ENCODE measurements at regions not wholly inside any gene's neighbourhood (a gene's known extent, or its start where the extent isn't known, plus 50 kb on each side); places are given as distances from the start of the nearest gene placed in this dataset.

DNA sequence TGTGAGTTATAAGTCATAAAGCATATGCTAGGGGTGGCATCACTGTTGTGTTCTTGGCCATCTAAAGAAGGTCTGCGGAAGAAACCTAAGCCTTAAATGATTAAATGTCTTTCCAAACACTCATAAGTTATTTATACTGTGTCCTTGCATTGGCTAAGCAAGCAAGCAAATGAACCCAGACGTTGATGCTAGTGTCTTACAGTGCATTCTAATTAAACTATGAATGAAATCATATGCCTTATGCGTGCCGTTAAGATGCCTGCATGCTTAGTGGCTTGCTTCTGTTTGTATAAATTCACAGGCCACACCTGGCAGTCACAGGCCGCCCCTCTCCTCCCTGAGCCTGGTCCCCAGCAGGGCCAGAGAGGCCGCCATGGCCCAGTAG is 49.9 kb downstream of the RIN2 start:
- DNase-seq (ENCODE audit: low read depth in 1 of 2, low spot score in 1 of 2) = no peak

DNA sequence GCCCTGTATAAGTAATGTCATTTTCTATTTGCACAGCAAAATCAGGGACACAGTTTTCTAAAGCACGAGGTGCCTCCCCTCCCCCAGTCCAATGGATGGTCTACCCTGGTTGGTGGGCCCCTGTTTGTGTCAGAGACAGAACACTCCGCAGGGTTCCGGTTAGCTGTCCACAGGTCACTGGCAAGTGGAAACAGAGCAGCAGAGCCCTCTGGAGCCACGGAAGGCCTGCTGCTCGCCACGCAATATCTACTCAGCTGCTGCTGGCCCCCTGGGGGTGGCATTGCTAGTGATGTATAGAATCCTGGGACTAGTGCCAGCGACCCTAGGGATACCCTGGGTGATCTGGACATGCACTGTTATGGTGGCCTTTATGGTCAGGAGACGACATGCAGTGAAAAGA is 50.4 kb downstream of the RIN2 start:
- DNase-seq (ENCODE audit: low read depth in 1 of 2, low spot score in 1 of 2) = no peak

DNA sequence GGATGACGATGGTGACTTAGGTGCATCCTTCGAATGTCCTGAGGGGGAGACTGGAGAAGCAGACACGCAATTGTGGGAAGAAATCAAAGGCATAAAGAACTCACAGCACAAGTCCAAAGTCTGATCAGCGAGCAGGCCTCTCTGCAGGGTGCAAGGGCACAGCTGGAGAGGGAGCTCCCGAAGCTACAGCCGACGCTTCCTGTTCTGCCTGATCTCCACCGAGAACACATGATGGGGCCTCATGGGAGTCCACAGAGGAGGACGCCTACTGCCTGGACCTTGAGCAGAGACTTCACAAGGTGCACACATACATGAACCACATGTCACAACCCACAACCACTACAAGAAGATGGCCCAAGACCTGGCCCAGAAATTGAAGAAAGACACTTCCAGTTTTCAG is 51.4 kb downstream of the RIN2 start:
- no peak for DNase-seq (ENCODE audit: low read depth in 1 of 2, low spot score in 1 of 2)

DNA sequence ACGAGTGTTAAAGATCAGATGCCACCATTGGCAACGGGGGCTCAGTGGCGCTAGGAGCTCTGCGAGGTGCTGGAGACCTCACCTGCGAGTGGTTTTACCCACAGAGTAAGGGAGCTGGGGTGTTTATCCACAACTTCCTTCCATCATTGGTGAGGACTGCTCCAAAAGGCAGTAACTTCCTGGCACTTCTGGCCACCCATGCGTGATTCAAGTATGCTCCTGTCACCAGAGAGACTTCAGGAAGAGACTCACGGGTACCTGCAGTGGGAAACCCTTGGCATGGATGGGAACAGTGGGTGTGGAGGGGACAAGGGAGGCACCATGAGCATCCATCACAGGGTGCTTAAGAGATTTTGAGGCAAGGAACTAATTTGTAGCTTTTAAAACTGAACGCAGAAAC is 53.2 kb downstream of the RIN2 start:
- DNase-seq (ENCODE audit: low read depth in 1 of 2, low spot score in 1 of 2) = no peak

DNA sequence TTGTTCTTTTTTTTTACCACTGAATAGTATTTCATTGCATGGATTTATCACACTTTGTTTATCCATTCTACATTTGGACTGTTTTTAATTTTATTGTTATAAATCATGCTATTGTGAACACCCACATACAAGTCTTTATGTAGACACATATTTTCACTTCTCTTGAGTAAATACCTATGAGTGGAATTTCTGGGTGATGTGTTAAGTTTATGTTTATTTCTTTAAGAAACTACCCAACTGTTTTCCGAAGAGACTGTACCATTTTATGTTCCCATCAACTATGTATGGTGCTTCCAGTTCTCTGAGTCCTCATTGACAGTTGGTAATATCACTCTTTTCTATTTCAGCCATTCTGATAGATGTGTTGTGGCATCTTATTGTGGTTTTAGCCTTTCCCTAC is 54.0 kb downstream of the RIN2 start:
- DNase-seq (ENCODE audit: low read depth in 1 of 2, low spot score in 1 of 2) = no peak

DNA sequence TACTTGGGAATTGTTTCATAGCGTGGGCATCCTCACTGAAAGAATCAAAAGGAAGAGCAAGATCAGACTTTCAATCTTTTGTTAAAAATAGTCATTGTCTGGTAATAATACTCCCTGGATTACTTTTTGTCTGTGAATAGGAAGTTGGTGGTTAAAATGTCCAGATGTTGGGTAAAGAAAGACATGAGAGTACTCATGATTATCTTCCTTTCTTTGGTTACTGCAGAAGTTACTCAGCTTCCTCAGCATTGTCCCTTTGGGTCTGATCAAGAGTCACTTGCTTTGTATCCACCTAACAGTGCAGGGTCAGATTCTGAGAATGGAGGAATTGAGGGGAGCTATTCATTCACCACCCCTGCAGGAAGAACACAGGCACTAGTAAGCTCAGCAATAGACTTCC is 54.6 kb downstream of the RIN2 start:
- no peak for DNase-seq (ENCODE audit: low read depth in 1 of 2, low spot score in 1 of 2)

DNA sequence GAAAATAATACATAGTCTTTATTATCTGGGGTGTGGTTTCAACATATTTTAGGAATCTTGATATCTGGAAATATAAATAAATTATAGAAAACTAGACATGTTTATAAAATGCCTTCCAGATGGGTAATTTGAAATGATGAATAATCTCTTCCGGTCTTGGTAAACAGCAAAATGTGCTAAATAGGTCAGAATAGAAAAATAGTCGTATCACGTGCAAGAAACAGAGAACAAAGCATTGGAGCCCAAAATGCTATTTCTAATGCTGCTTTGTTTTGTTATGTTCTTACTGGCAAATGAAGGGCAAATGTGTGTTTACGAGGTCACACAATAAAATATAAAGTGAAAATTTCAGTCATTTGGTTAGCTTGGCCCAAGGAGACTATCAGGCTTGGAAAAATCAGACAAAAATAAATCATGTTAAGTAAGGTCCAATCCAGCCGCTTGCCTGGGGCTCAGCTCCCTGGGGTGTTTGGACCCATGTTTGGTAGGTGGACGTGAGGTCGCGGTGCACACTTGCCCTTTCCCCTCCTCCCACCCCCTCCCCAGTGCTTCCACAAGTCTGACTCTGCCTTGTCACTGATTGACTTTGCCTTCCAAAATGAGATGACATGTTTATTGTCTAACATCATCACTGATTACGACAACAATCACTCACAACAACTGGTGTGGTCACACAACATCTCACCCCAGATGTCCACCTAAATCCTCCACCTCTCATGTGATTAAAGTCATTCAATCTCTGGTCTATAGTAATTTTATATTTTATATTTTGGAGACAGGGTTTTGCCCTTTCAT is 56.0 kb downstream of the RIN2 start:
- DNase-seq (ENCODE audit: low read depth in 1 of 2, low spot score in 1 of 2) = no peak

DNA sequence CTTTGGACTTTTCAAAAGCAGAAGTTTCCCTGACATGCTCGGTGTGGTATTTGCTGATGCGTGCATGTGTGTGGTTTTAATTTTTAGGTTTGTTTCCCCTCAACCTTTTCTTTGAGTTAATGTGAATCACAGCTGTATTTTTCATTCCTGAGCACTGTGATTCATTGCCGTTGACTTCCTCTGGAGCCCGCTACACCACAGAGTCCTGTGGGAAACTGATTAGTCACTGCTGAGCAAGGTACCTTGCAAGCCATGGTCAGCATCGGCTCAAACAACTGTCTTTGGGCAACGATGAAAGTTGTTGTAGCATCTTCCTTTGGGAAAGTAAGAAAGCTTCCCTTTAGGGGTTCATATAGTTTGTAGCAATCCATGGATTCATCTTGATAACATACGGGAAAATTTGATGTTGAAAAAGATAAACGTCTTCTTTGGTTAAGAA is 57.5 kb downstream of the RIN2 start:
- DNase-seq (ENCODE audit: low read depth in 1 of 2, low spot score in 1 of 2) = no peak

DNA sequence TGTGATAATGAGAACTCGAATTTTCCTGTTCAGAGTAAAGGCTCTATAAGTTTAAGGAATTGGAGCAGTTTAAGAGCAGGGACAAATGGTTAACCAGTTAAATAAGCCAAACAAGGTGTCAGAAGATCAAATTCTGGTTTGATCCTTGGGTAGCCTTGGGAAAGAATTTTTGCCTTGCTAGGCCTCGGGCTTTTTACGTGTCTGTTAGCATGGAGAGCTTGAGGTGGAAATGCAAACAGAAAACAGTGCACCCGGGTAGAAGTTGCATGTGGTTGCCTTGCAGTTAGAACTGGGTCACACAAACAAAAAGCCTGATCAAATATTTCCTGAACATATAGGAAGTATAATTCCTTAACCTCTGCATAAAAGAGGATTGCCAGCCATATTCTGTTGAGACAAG is 58.3 kb downstream of the RIN2 start:
- no peak for DNase-seq (ENCODE audit: low read depth in 1 of 2, low spot score in 1 of 2)

DNA sequence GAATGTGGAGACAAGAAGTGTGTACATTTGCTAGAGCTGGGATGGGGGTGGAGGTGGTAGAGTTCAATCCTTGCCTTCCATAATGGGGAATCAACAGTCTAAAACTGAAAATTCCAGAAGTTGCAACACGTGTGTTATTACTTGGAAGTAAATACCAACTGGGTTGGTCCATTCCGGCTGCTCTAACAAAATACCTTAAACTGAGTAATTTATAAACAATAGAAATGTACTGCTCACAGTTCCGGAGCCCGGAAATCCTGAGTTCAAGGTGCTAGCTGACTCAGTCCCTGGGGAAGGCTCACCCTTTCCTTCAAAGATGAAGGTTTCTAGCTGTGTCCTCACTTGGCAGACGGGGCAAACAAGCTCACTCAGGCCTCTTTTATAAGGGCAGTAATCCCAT is 59.0 kb downstream of the RIN2 start:
- DNase-seq (ENCODE audit: low read depth in 1 of 2, low spot score in 1 of 2) = no peak

DNA sequence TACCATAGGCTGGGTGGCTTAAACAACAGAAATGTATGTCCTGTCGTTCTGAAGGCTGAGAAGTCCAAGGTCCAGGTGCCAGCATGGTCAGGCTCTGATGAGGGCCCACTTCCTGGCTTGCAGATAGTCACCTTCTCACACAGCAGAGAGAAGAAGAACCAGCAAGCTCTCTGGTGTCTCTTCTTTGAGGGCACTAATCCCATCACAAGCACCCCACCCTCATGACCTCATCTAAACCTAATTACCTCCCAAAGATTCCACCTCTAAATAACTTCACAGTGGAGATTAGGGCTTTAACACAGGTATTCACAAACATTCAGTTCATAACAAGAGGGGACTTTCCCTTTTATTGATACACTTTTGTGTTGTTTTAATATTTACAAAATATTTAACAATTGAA is 61.1 kb downstream of the RIN2 start:
- no peak for DNase-seq (ENCODE audit: low read depth in 1 of 2, low spot score in 1 of 2)

DNA sequence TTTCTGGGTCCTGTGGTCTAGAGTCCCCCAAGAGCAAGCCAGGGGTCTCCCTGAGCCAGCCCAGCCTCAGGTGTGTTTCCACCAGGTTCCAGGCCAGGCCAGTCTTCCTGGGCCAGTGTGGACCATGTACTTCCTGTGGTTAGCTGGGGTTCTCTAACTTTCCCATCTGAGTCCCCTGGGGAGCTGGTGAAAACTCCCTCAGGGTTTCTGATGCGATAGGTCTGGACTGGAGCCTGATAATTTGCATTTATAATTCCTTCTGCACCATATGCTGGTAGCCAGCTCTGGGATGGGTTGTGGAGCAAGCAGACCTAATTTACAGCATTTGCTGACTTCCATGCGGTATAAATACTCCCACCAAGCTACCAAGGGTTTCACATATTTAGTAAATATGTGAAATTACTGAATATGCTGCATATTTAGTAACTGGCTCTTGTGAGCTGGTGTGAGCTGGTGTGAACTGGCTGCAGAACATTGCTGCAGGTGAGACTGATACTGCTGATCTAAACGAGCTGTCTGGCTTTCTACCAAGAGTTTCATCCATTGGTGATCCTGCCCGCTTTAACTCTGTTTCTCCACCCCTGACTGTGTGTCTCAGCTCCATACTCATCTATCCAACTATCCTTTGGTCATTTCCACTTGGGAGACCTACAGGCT is 62.6 kb downstream of the RIN2 start:
- DNase-seq (ENCODE audit: low read depth in 1 of 2, low spot score in 1 of 2) = no peak

DNA sequence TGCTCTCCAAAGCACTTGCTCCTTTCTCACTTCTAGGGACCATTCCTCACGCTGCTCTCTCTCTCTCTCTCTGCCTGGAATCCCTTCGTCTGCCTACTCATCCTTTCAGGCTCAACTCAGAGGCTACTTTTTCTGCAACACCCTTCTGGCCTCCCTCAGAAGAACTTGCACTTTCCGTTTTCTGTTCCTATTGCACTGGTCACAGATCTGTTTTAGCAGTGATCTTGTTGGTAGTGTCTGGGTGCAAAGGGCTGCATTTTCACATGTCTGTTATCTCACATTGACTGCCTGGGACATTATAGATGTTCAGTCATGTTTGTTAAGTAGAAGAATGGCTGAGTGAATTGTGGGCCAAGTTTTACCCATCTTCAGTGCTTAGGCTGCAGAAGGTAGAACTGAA is 63.5 kb downstream of the RIN2 start:
- DNase-seq (ENCODE audit: low read depth in 1 of 2, low spot score in 1 of 2) = no peak

DNA sequence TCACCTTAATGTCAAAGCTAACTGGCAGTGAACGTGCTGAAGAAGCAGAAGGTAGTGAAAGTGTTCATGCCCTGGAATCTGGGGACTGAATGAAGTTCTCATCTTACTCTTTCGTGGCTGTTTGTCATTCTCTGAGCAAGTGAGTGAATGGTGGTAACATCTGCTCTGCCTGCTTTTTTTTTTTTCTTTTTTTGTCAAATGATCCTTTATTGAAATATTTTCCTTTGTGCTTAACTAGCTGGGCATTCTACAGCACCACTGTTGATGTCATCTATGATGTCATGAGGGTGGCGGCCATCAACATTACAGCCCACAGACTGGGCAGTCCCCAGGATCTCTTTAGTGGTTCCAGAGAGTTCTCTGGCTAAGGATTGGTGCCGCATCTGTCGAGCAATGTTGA is 65.2 kb downstream of the RIN2 start:
- DNase-seq (ENCODE audit: low read depth in 1 of 2, low spot score in 1 of 2) = no peak

DNA sequence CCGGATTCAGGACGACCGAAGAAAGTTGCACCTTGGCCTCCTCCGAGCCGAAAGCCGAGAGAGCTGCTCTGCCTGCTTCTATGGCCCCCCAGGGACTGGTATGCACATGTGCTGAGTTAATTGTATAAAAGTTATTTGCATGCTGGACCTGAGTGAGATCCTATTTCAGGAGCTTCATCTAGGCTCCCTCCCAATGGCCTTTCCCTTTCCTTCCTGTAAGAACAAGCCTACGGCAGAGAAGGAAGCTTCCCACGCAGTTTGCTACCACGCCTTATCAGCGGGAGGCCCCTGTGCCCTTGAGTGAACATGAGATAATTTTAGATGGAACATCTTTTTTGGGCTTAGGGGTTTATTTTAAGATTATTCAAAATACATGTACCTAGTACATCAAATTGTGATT is 65.9 kb downstream of the RIN2 start:
- no peak for DNase-seq (ENCODE audit: low read depth in 1 of 2, low spot score in 1 of 2)

DNA sequence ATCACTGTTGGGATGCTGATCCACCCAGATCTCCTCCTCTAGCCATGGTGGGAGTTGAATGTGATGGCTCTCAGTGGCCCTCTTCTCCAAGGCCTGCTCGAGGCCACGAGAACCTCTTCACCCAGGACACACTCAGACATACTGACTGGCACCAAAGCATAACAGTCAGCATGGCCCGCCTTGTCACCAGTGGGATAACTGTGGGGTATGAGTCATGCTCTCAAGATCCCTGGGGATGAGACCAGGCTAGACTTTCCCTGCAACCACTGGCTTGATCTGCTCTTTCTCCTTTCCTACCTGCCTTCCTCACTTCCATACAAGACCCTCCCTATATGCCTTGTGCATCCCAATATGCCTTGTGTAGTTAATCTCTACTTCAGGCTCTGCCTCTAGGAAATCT is 66.8 kb downstream of the RIN2 start:
- no peak for DNase-seq (ENCODE audit: low read depth in 1 of 2, low spot score in 1 of 2)

DNA sequence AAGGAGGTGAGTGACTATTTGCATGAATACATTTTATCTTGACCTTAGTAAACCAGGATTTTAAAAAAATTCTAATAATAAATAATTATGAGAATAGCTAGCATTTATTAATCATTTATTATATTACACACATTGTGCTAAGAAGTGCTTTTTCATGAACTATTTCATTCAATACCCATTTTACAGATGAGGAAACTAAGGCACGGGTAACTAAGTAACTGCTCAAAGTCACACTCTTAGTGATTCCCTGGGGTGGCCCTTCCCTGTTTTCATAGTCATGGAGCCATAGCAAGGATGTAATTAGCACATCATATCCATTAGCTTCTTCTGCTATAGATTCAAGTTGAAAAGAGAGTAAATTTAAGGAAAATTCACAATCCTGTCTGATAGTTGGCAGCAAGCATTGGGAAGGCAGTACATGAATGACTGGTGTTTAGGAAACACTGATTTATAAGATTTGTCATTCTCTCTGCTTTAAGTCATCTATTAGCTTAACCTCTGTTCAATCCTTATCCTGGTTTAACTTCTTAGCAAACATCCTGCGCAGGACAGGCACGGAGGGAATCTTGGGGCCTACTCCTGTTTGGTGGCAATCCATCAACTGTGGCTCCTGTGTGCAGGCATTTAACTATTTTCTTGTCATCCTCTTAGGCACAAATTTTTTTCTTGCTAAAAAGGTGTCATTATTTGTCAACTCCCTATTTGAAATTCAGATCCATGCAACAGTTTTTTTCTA is 68.3 kb downstream of the RIN2 start:
- DNase-seq (ENCODE audit: low read depth in 1 of 2, low spot score in 1 of 2) = no peak

DNA sequence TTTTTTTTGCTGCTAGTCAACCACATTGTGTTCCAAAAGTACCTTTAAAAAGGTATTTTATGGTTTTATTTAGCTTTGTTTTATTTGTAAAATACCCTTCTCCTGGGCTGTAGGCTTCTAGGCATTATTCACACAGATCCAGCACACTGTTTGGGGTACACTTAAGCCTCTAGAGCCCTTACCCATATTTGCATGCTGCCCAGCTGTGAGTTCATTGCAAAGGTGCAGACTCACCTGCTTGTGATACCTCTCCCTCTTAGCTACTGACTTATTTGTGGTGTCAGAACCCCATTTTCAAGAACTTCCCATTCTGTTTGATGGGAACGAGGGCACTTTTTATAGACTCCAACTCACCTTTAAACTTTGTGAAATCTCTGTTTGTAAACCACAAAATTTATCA is 69.8 kb downstream of the RIN2 start:
- DNase-seq (ENCODE audit: low read depth in 1 of 2, low spot score in 1 of 2) = no peak

DNA sequence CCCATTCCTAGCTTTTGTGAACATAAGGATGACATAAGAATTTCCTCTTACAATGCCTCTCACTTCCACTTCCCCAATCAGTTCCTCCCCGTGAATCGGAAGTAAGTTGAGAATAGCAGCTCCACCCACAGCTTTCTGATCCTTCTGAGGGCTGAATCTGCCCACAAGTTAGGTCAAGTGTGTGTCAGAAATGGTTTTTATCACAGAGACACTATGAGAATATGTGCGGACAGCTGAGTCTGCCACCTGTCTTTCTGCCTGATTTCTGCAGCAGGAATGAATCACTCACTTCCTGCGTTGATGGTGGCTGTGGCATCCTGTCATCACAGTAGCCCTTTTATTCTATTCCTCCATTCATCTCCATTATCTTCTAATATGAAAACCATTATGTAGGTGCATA is 70.2 kb downstream of the RIN2 start:
- peak in 1 of 2 donors; percentile 1 for DNase-seq (ENCODE audit: low read depth in 1 of 2, low spot score in 1 of 2)

DNA sequence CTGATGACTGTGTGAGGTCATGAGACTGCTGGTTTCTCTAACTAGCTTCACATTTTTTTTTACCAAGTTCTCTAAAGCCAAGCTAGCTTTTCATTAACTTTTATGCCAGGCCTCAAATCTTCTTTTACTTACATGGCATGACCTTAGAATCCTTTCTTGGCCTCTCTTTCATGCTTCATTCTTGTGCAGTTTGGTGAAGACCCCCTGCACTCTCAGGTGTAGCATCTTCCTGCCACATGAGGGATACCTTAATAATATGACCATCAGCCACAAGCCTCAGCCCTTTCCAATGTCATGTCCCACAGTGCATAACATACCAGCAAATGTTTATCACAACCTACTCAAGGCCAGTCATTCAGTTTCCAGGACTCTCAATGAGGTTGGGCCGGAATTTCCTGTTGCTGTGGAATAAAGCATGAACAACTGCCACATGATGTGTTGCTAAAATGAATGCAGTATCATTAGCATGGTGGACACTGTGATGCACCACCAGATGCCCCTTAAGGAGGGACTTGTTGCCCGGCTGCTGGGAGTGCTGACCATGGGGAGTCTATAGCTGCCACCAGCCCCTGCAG is 72.2 kb downstream of the RIN2 start:
- no peak for DNase-seq (ENCODE audit: low read depth in 1 of 2, low spot score in 1 of 2)

DNA sequence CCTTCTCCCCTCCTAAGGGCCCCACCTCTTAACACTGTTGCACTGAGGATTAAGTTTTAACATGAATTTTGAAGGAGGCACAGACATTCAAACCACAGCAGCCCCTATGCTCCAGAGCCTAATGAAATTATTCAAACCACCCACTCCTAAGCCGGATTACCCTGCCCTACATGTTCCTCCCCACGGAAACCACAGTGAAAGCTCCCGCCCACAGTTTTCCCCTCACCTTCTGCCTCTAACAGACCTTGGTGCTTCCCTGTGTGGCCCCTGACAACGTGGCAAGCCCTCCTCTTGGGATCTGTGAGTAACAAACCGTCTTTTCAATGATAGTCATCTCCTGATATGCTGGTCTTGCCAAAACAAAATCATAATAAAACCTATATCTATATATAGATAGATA is 74.8 kb downstream of the RIN2 start:
- DNase-seq (ENCODE audit: low read depth in 1 of 2, low spot score in 1 of 2) = no peak

DNA sequence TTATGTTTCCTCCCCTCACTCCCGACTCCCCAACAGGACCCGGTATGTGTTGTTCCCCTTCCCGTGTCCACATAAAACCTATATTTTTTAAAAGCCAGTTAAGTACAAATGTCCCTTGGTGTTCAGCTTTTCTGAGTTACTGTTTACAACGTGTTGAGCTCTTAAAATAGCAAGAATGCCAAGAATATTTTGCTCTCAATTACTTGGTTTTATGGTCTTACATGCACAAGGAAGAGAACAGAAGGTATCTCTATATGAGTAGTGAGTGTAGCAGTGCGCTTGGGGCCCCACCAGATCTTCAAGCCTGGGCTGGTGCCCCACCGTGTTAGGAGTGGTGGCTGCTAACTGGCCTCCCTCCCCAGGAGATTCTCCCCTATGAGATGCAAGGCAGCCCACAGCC is 75.3 kb downstream of the RIN2 start:
- no peak for DNase-seq (ENCODE audit: low read depth in 1 of 2, low spot score in 1 of 2)
